Activated CD4-positive, alpha-beta T cell treated with anti-CD3 and anti-CD28 coated beads for 24 hours (primary cell): ENCODE measurements at regions not wholly inside any gene's neighbourhood (a gene's known extent, or its start where the extent isn't known, plus 50 kb on each side); places are given as distances from the start of the nearest gene placed in this dataset.

Experiments used
- DNase-seq, 2 donors: peaks; one replicate each; pipeline ENCODE4 v3.0.0-alpha.2; 2020; ENCODE audit warnings: low read depth in 2 of 2

- no peak for DNase-seq
Measured at GRCh38 chr13:64453831-64454230, 2776.3 kb downstream of the PCDH9 start.

- DNase-seq, result no peak
Measured at GRCh38 chr13:64446372-64446771, 2783.8 kb downstream of the PCDH9 start.

- DNase-seq, result no peak
Measured at GRCh38 chr13:64441740-64442139, 2788.4 kb downstream of the PCDH9 start.

GRCh38 chr13:64438084-64438483 is 2792.1 kb downstream of the PCDH9 start:
- no peak for DNase-seq

- no peak for DNase-seq
Measured at GRCh38 chr13:64429691-64430090, 2800.4 kb downstream of the PCDH9 start.

GRCh38 chr13:64428196-64428595 is 2801.9 kb downstream of the PCDH9 start:
- no peak for DNase-seq

- DNase-seq, result no peak
Measured at GRCh38 chr13:64423467-64423866, 2806.7 kb downstream of the PCDH9 start.

GRCh38 chr13:64420181-64420580 is 2810.0 kb downstream of the PCDH9 start:
- DNase-seq, result no peak

- DNase-seq, result no peak
Measured at GRCh38 chr13:64417581-64417980, 2812.6 kb downstream of the PCDH9 start.

- DNase-seq, result no peak
Measured at GRCh38 chr13:64414381-64414780, 2815.8 kb downstream of the PCDH9 start.

GRCh38 chr13:64413529-64413928 is 2816.6 kb downstream of the PCDH9 start:
- DNase-seq, result no peak

GRCh38 chr13:64410276-64411053 is 2819.7 kb downstream of the PCDH9 start:
- no peak for DNase-seq

GRCh38 chr13:64397701-64398100 is 2832.4 kb downstream of the PCDH9 start:
- DNase-seq, result no peak

GRCh38 chr13:64377606-64378005 is 2852.5 kb downstream of the PCDH9 start:
- no peak for DNase-seq

GRCh38 chr13:64371461-64371860 is 2858.7 kb downstream of the PCDH9 start:
- no peak for DNase-seq

GRCh38 chr13:64371045-64371444 is 2859.1 kb downstream of the PCDH9 start:
- DNase-seq, result no peak

GRCh38 chr13:64369121-64369520 is 2861.0 kb downstream of the PCDH9 start:
- no peak for DNase-seq

GRCh38 chr13:64362564-64362963 is 2867.6 kb downstream of the PCDH9 start:
- DNase-seq, result no peak

- no peak for DNase-seq
Measured at GRCh38 chr13:64347664-64348063, 2882.5 kb downstream of the PCDH9 start.

GRCh38 chr13:64339373-64340063 is 2890.6 kb downstream of the PCDH9 start:
- no peak for DNase-seq

GRCh38 chr13:64338671-64339070 is 2891.5 kb downstream of the PCDH9 start:
- no peak for DNase-seq

- no peak for DNase-seq
Measured at GRCh38 chr13:64333888-64334287, 2896.2 kb downstream of the PCDH9 start.

- no peak for DNase-seq
Measured at GRCh38 chr13:64332048-64332447, 2898.1 kb downstream of the PCDH9 start.
